GM18508 (cell line): ENCODE measurements at regions not wholly inside any gene's neighbourhood (a gene's known extent, or its start where the extent isn't known, plus 50 kb on each side); places are given as distances from the start of the nearest gene placed in this dataset.
"Not testable (repeated sequence)": the region's sequence is repeated elsewhere in the genome, so short reads cannot be mapped to it uniquely, and the experiment has no call there.

Source experiments
- ATAC-seq: cut with Tn5 transposase; IDR thresholded peaks from one replicate; pipeline ENCODE4 v1.9.1; 2021; ENCODE audit warnings: moderate number of reproducible peaks; ENCODE audit not compliant: insufficient read depth, unreplicated experiment

GRCh38 chr4:108466936-108467902, 153.2 kb upstream of the RPL34 start:
- peak; percentile 93 for ATAC-seq

- ATAC-seq = no peak
Observed at GRCh38 chr4:108465886-108466500, 154.4 kb upstream of the RPL34 start.

- no peak for ATAC-seq
Observed at GRCh38 chr4:108458681-108459080, 161.7 kb upstream of the RPL34 start.

- ATAC-seq = no peak
Observed at GRCh38 chr4:108454227-108454626, 166.1 kb upstream of the RPL34 start.

- no peak for ATAC-seq
Observed at GRCh38 chr4:108453366-108453765, 167.0 kb upstream of the RPL34 start.

- ATAC-seq = no peak
Observed at GRCh38 chr4:108450236-108450898, 170.0 kb upstream of the RPL34 start.

- ATAC-seq = no peak
Observed at GRCh38 chr4:108449129-108449528, 171.2 kb upstream of the RPL34 start.

- no peak for ATAC-seq
Observed at GRCh38 chr4:108446556-108446955, 173.8 kb upstream of the RPL34 start.

- ATAC-seq = no peak
Observed at GRCh38 chr4:108445716-108446115, 174.7 kb upstream of the RPL34 start.

GRCh38 chr4:108443585-108443984, 176.8 kb upstream of the RPL34 start:
- no peak for ATAC-seq

- ATAC-seq = no peak
Observed at GRCh38 chr4:108433832-108434231, 186.5 kb upstream of the RPL34 start.

- not testable (repeated sequence) for ATAC-seq
Observed at GRCh38 chr4:108433394-108433793, 187.0 kb upstream of the RPL34 start.

GRCh38 chr4:108432418-108432817, 188.0 kb upstream of the RPL34 start:
- no peak for ATAC-seq

GRCh38 chr4:108431986-108432385, 188.4 kb upstream of the RPL34 start:
- no peak for ATAC-seq

- no peak for ATAC-seq
Observed at GRCh38 chr4:108430921-108431320, 189.5 kb upstream of the RPL34 start.

GRCh38 chr4:108429662-108430061, 190.7 kb upstream of the RPL34 start:
- no peak for ATAC-seq

GRCh38 chr4:108428923-108429322, 191.5 kb upstream of the RPL34 start:
- ATAC-seq = no peak

- ATAC-seq = no peak
Observed at GRCh38 chr4:108427946-108428485, 192.4 kb upstream of the RPL34 start.

- ATAC-seq = no peak
Observed at GRCh38 chr4:108426493-108426892, 193.9 kb upstream of the RPL34 start.

- ATAC-seq = no peak
Observed at GRCh38 chr4:108425988-108426387, 194.4 kb upstream of the RPL34 start.

- ATAC-seq = no peak
Observed at GRCh38 chr4:108417923-108418322, 202.5 kb upstream of the RPL34 start.
